Stimulated activated CD4-positive, alpha-beta T cell treated with anti-CD3 and anti-CD28 coated beads, Interleukin-1b, Interleukin-23, amount 100 ng/mL, for 1 hour (primary cell): ENCODE measurements at regions not wholly inside any gene's neighbourhood (a gene's known extent, or its start where the extent isn't known, plus 50 kb on each side); places are given as distances from the start of the nearest gene placed in this dataset.

ENCODE experiments used
- DNase-seq, 2 donors: peaks; one replicate each; pipeline ENCODE4 v3.0.0-alpha.2; 2020; ENCODE audit warnings: low read depth in 2 of 2

- DNase-seq: no peak
Observed at GRCh38 chr11:116558504-116559211, 214.1 kb downstream of the BUD13 start.

- DNase-seq: no peak
Observed at GRCh38 chr11:116557282-116557681, 215.5 kb downstream of the BUD13 start.

GRCh38 chr11:116556483-116556882 is 216.3 kb downstream of the BUD13 start:
- no peak for DNase-seq

- DNase-seq: no peak
Observed at GRCh38 chr11:116553482-116553881, 219.3 kb downstream of the BUD13 start.

- DNase-seq: no peak
Observed at GRCh38 chr11:116551576-116551975, 221.2 kb downstream of the BUD13 start.

- DNase-seq: no peak
Observed at GRCh38 chr11:116548256-116548655, 224.5 kb downstream of the BUD13 start.

GRCh38 chr11:116547571-116547970 is 225.2 kb downstream of the BUD13 start:
- DNase-seq: no peak

GRCh38 chr11:116545912-116546311 is 226.9 kb downstream of the BUD13 start:
- no peak for DNase-seq

GRCh38 chr11:116544721-116545120 is 228.1 kb downstream of the BUD13 start:
- no peak for DNase-seq

GRCh38 chr11:116543911-116544475 is 228.8 kb downstream of the BUD13 start:
- no peak for DNase-seq

- DNase-seq: no peak
Observed at GRCh38 chr11:116543099-116543498, 229.7 kb downstream of the BUD13 start.

- no peak for DNase-seq
Observed at GRCh38 chr11:116542406-116542805, 230.4 kb downstream of the BUD13 start.

- no peak for DNase-seq
Observed at GRCh38 chr11:116541460-116541859, 231.3 kb downstream of the BUD13 start.

GRCh38 chr11:116540645-116541304 is 232.0 kb downstream of the BUD13 start:
- DNase-seq: no peak

GRCh38 chr11:116539836-116540418 is 232.9 kb downstream of the BUD13 start:
- DNase-seq: no peak

GRCh38 chr11:116539211-116539610 is 233.6 kb downstream of the BUD13 start:
- DNase-seq: no peak

GRCh38 chr11:116538677-116539076 is 234.1 kb downstream of the BUD13 start:
- no peak for DNase-seq

- DNase-seq: no peak
Observed at GRCh38 chr11:116537709-116538108, 235.1 kb downstream of the BUD13 start.

- no peak for DNase-seq
Observed at GRCh38 chr11:116537121-116537520, 235.7 kb downstream of the BUD13 start.

GRCh38 chr11:116536416-116536815 is 236.4 kb downstream of the BUD13 start:
- no peak for DNase-seq

- DNase-seq: no peak
Observed at GRCh38 chr11:116535994-116536393, 236.8 kb downstream of the BUD13 start.

- no peak for DNase-seq
Observed at GRCh38 chr11:116535120-116535519, 237.7 kb downstream of the BUD13 start.
